ENCODE measurements at regions not wholly inside any gene's neighbourhood (a gene's known extent, or its start where the extent isn't known, plus 50 kb on each side); places are given as distances from the start of the nearest gene placed in this dataset.

- TF ChIP-seq, protein P1, sequence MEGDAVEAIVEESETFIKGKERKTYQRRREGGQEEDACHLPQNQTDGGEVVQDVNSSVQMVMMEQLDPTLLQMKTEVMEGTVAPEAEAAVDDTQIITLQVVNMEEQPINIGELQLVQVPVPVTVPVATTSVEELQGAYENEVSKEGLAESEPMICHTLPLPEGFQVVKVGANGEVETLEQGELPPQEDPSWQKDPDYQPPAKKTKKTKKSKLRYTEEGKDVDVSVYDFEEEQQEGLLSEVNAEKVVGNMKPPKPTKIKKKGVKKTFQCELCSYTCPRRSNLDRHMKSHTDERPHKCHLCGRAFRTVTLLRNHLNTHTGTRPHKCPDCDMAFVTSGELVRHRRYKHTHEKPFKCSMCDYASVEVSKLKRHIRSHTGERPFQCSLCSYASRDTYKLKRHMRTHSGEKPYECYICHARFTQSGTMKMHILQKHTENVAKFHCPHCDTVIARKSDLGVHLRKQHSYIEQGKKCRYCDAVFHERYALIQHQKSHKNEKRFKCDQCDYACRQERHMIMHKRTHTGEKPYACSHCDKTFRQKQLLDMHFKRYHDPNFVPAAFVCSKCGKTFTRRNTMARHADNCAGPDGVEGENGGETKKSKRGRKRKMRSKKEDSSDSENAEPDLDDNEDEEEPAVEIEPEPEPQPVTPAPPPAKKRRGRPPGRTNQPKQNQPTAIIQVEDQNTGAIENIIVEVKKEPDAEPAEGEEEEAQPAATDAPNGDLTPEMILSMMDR (IDR thresholded peaks at IDR 0.05; ENCODE audit: extremely low read depth, missing control alignments) = no peak
Observed at GRCh38 chr5:6222121-6222520, 156.2 kb downstream of the MED10 start.

DNA sequence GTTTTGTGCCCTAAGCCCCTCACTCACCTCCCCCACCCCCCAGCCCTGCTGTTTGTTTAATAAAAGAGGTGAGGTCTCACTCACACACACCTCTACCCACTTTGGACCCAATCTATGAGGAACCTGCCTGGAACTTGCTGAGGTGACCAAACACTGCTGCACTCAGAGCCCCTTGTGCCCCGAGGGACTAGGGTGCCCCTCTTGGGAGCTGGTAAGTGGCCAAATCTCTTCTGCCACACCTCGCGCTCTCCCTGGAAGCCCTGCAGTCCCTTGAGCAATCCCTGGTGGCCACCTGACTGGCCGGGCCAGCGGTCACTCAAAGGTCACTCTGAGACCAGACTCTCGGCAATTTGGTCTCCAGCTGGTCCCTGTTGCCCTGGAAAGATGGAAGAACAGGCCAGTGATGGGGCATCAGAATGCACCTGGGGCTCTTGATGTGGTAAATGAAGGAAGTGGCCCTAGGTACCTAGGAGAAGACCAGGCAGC, 157.2 kb downstream of the MED10 start:
- TF ChIP-seq, protein P1 (IDR thresholded peaks at IDR 0.05; ENCODE audit: extremely low read depth, missing control alignments) = no peak
- DNase-seq (ENCODE audit: low spot score) = no peak

More at GRCh38 chr5:6222121-6222520, 156.2 kb downstream of the MED10 start:
- DNase-seq (ENCODE audit: low spot score) = no peak

DNA sequence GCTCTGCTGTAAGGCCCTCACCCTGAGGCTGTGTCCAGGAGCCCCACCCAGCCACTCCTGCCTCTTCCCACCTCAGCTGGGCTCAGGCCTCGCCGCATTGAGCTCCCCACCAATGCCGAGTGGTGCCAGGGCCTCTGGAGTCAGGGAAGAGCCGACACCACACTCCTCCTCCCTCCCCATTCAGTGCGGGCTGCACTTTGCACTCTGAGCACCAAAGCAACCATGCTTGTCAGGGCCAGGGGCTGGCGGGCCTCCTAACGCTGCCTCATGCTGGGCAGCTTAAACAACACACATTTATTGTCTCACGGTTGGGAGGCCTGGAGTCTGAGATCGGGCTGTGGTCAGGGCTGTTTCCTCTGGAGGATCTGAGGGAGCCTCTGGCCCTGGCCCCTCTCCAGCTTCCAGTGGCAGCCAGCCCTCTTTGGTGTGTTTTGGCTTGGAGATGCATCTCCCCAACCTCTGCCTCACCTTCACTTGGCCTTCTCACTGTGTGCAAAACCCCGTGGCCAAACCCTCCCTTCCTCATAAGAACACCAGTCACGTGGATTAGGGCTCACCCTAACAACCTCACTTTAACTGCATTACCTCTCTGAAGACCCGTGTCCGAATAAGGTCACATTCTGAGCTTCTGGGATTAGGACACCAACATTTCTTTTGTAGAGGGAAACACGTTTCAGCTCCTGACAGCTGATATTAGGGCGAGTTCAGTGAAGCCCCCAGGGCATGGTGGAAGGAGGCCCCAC, 157.8 kb downstream of the MED10 start:
- TF ChIP-seq, protein P1 (IDR thresholded peaks at IDR 0.05; ENCODE audit: extremely low read depth, missing control alignments) = no peak
- no peak for DNase-seq (ENCODE audit: low spot score)

- no peak for DNase-seq (ENCODE audit: low spot score)
- TF ChIP-seq, protein P1 (IDR thresholded peaks at IDR 0.05; ENCODE audit: extremely low read depth, missing control alignments) = no peak
Observed at GRCh38 chr5:6218517-6218916, 159.8 kb downstream of the MED10 start.

- TF ChIP-seq, protein P1 (IDR thresholded peaks at IDR 0.05; ENCODE audit: extremely low read depth, missing control alignments) = no peak
- DNase-seq (ENCODE audit: low spot score) = no peak
Observed at GRCh38 chr5:6218116-6218515, 160.2 kb downstream of the MED10 start.

GRCh38 chr5:6216471-6217075, 161.8 kb downstream of the MED10 start:
- no peak for DNase-seq (ENCODE audit: low spot score)
- TF ChIP-seq, protein P1 (IDR thresholded peaks at IDR 0.05; ENCODE audit: extremely low read depth, missing control alignments) = no peak

GRCh38 chr5:6215891-6216290, 162.5 kb downstream of the MED10 start:
- DNase-seq (ENCODE audit: low spot score) = no peak
- TF ChIP-seq, protein P1 (IDR thresholded peaks at IDR 0.05; ENCODE audit: extremely low read depth, missing control alignments) = no peak
